ENCODE measurements at regions not wholly inside any gene's neighbourhood (a gene's known extent, or its start where the extent isn't known, plus 50 kb on each side); places are given as distances from the start of the nearest gene placed in this dataset.

DNA sequence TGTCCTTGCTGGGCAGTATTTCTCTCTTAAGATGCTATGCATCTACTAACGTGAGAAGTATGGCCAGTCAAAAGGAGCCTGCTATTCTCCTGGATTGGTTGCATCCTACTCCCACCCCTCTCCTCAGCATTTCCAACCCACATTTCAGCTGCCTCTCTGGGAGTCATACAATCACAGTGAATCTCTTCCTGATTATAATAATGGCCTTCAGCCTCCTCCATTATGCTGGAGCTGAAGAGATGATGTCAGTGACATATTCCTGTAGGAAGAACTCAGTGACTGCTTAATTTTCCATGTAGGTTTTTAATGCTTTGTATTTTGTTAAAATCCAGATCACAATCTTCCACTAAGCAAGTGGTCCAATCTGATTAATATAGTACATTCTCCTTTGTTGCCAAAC is 82.7 kb upstream of the SUCLG2 start:
- Histone ChIP-seq H2BK5ac (ENCODE audit: low read depth, low read length) (no peak overlapping the region), H4K5ac (ENCODE audit: insufficient read length, low read depth, low read length) (no peak overlapping the region), H3K79me2 (ENCODE audit: control insufficient read depth in 1 of 2, insufficient read depth in 2 of 2, low read length in 2 of 2) (no peaks in the 10 kb centered on the region), H3K4me3 (ENCODE audit: extremely low read depth in 1 of 4, insufficient read depth in 2 of 4, low read depth in 3 of 4, low read length in 4 of 4) (no peak overlapping the region), H2BK120ac (replicated peaks; ENCODE audit: low read depth, low read length) (no peak overlapping the region), H4K91ac (replicated peaks; ENCODE audit: insufficient read length, low read length) (no peak overlapping the region), H3K14ac (ENCODE audit: insufficient read length) (no peak overlapping the region), H3K23me2 (ENCODE audit: low read depth, low read length) (no peaks in the 10 kb centered on the region), H2BK12ac (ENCODE audit: low read depth, low read length) (no peak overlapping the region), H2AK5ac (ENCODE audit: low read depth, low read length) (no peak overlapping the region), H2BK15ac (ENCODE audit: low read length) (no peak overlapping the region), H3K27ac (ENCODE audit: low read depth, low read length) (no peak overlapping the region), H3K4ac (replicated peaks; ENCODE audit: insufficient read length, low read depth, low read length) (no peak overlapping the region), H3K36me3 (ENCODE audit: control insufficient read depth in 2 of 4, insufficient read depth in 4 of 4, low read length in 3 of 4) (no peaks in the 10 kb centered on the region), H2AFZ (ENCODE audit: low read length) (no peak overlapping the region), H4K20me1 (replicated peaks in 1 of 2; ENCODE audit: control insufficient read depth in 1 of 2, insufficient read depth in 2 of 2, low read length in 2 of 2) (no peaks in the 10 kb centered on the region), H3K18ac (ENCODE audit: extremely low read depth, low read length) (no peak overlapping the region), H2BK20ac (ENCODE audit: low read length) (no peak overlapping the region), H3K23ac (ENCODE audit: insufficient read length) (no peak overlapping the region), H3K56ac (replicated peaks; ENCODE audit: insufficient read length, low read depth, low read length) (no peak overlapping the region), H3K4me2 (ENCODE audit: insufficient read depth in 1 of 2, low read depth in 2 of 2, low read length in 2 of 2) (no peak overlapping the region), H3K9me3 (ENCODE audit: insufficient read depth in 2 of 2, low read depth in 1 of 2, low read length in 1 of 2) (no peaks in the 10 kb centered on the region), H3K4me1 (replicated peaks in 1 of 4; ENCODE audit: control insufficient read depth in 3 of 4, insufficient read depth in 4 of 4, low read length in 3 of 4) (no peaks in the 10 kb centered on the region), H4K8ac (ENCODE audit: extremely low read depth, insufficient read depth, low read length) (no peak overlapping the region), H3K9ac (replicated peaks in 1 of 4; ENCODE audit: extremely low read depth in 1 of 4, low read depth in 3 of 4, low read length in 3 of 4) (no peak overlapping the region), H3K27me3 (replicated peaks in 1 of 4; ENCODE audit: control insufficient read depth in 3 of 4, extremely low read depth in 1 of 4, insufficient read depth in 3 of 4, low read length in 3 of 4) (no peaks in the 10 kb centered on the region), H3K79me1 (ENCODE audit: low read depth, low read length) (no peaks in the 10 kb centered on the region)
- FAIRE-seq (no peak), DNase-seq (ENCODE audit: low read depth in 1 of 2, low spot score in 2 of 2) (no peak)
- CTCF ChIA-PET (ENCODE audit: partially characterized antibody), result interaction anchor here (0.9 to 1.9 kb wide), 4 partner anchors 8 to 23 kb away, joined by 3 to 7 read pairs (median 4); no protein-coding TSS in a partner anchor
- TF ChIP-seq CBX8 (IDR thresholded peaks at IDR 0.05; ENCODE audit: borderline replicate concordance, low read depth, low read length) (no peak), E2F6 (IDR thresholded peaks at IDR 0.05) (no peak), CTBP2 (IDR thresholded peaks at IDR 0.05; ENCODE audit: borderline replicate concordance, insufficient read depth, insufficient read length, low read length) (no peak), RNF2 (IDR thresholded peaks at IDR 0.05; ENCODE audit: borderline replicate concordance, low read depth, low read length, missing control alignments, poor library complexity, severe bottlenecking) (no peak)
- 100% methylated on average over 1 of the region's 1 CpG; no CpG with 5 or more reads in 1 of the 2 experiments for WGBS, 2 experiments (ENCODE audit: extremely low coverage in 1 of 2, insufficient coverage in 1 of 2, insufficient read length in 1 of 2, insufficient replicate concordance in 2 of 2, low coverage in 1 of 2, low lambda C conversion rate in 2 of 2, missing lambda C conversion rate in 1 of 2)
- POLR2A ChIA-PET (ENCODE audit: partially characterized antibody), result no interaction called here
